ENCODE measurements at regions not wholly inside any gene's neighbourhood (a gene's known extent, or its start where the extent isn't known, plus 50 kb on each side); places are given as distances from the start of the nearest gene placed in this dataset.

DNA sequence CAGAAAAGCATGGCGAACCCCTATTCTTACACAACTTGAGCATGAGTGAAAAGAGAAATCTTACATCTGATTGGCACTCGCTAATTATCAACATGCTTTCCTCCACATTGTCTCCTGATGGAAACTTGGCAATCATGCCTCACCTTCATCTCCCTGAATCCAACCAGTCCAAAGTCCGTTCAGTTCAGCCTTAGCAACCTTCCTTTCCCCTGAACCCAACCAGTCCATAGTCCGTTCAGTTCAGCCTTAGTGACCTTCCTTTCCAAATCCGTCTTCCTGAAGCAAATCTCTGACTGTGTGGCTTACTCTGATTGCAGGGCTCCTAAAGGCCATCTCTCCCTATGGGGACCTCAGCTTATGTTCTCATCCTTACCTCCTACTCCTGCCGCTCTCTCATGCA is 538.3 kb upstream of the CLINT1 start:
- no peaks in the 10 kb centered on the region for H3K4me1 ChIP-seq (ENCODE audit: control insufficient read depth, insufficient read depth, low read length)
- no peak overlapping the region for H3K4me3 ChIP-seq (ENCODE audit: low read length)
- H3K9me3 ChIP-seq (ENCODE audit: control insufficient read depth, low read length) = no peaks in the 10 kb centered on the region
- H3K27me3 ChIP-seq (ENCODE audit: control insufficient read depth, insufficient read depth, low read length) = no peaks in the 10 kb centered on the region
- no peaks in the 10 kb centered on the region for H3K36me3 ChIP-seq (ENCODE audit: control insufficient read depth, insufficient read depth, low read length)
- no peak overlapping the region for H3K9ac ChIP-seq (ENCODE audit: low read length)

DNA sequence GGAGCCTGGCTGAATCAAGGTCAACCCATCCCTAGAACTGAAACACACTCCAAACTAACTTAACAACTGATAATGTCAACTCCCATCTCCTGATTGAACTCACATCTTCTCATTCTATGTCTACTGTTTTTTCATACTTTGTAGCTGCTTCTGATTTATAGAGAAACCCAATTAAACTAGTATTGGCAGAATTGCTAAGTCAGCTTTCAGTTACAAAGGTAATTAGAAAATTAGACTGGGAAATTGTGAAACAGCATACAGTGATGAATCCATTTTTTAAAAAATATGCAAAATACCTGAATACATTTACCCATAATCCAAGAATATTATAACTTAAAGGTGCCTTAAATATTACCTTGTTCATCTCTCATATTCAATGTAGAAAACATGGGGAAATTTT is 535.2 kb upstream of the CLINT1 start:
- H3K9ac ChIP-seq (ENCODE audit: low read length) = no peak overlapping the region
- no peaks in the 10 kb centered on the region for H3K4me1 ChIP-seq (ENCODE audit: control insufficient read depth, insufficient read depth, low read length)
- H3K27me3 ChIP-seq (ENCODE audit: control insufficient read depth, insufficient read depth, low read length) = no peaks in the 10 kb centered on the region
- H3K4me3 ChIP-seq (ENCODE audit: low read length) = no peak overlapping the region
- H3K9me3 ChIP-seq (ENCODE audit: control insufficient read depth, low read length) = no peaks in the 10 kb centered on the region
- no peaks in the 10 kb centered on the region for H3K36me3 ChIP-seq (ENCODE audit: control insufficient read depth, insufficient read depth, low read length)

DNA sequence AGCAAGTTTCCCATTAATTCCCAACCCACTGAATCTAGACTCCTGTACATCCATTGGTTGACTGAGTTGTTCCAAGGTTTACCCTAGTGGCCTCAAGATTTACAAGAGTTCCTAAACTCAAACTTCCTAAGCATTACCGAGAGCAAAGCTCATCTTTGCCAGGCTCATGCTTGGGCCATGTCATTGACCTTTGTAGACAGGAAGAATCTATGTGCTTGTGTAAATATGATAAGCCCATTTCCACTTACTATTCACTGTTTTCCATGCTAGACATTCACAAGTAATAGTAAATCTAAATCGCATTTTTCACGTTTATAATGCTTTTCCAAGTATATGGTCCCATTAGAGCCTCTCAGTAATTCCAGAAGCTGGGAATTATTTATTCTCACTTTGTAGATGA is 534.5 kb upstream of the CLINT1 start:
- Histone ChIP-seq H3K36me3 (ENCODE audit: control insufficient read depth, insufficient read depth, low read length) (no peaks in the 10 kb centered on the region), H3K4me1 (ENCODE audit: control insufficient read depth, insufficient read depth, low read length) (no peaks in the 10 kb centered on the region), H3K4me3 (ENCODE audit: low read length) (no peak overlapping the region), H3K9me3 (ENCODE audit: control insufficient read depth, low read length) (no peaks in the 10 kb centered on the region), H3K9ac (ENCODE audit: low read length) (no peak overlapping the region), H3K27me3 (ENCODE audit: control insufficient read depth, insufficient read depth, low read length) (no peaks in the 10 kb centered on the region)

DNA sequence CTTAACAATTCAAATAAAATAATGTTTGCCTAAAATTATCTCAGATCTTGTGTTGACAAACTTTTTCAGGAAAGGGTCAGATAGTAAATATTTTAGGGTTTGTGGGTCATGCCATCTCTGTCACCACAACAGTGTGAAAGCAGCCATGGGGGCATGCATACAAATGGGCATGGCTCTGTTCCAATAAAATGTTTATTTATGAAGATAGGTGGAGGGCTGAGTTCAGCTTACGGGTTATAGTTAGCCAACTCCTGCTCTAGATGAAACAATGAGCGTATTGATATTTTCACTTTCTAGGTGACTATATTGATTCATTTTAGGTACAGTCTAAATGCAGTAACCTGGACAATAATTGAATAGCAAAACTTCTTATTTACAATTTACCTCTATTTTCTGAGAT is 533.8 kb upstream of the CLINT1 start:
- Histone ChIP-seq H3K27me3 (ENCODE audit: control insufficient read depth, insufficient read depth, low read length) (no peaks in the 10 kb centered on the region), H3K36me3 (ENCODE audit: control insufficient read depth, insufficient read depth, low read length) (no peaks in the 10 kb centered on the region), H3K4me1 (ENCODE audit: control insufficient read depth, insufficient read depth, low read length) (no peaks in the 10 kb centered on the region), H3K9ac (ENCODE audit: low read length) (no peak overlapping the region), H3K9me3 (ENCODE audit: control insufficient read depth, low read length) (no peaks in the 10 kb centered on the region), H3K4me3 (ENCODE audit: low read length) (no peak overlapping the region)

DNA sequence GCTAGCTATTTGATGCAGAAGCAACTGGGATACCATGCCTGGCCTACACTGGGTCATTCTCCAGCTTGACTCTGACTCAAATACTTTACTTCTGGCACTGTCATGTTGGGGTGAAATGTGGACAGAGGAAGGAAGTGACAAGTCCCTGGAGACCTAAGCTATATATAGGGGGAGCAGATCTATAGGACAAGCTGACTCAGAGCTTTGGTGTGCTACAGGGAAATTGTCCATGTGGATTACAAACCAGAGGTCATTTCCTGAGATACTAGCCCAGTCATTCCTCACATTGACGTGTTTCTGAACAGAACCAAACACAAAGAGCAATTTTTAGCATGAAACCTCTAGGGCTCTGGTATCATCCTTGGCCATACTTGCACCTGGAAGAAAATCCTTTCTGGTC is 531.6 kb upstream of the CLINT1 start:
- no peaks in the 10 kb centered on the region for H3K9me3 ChIP-seq (ENCODE audit: control insufficient read depth, low read length)
- no peak overlapping the region for H3K9ac ChIP-seq (ENCODE audit: low read length)
- no peaks in the 10 kb centered on the region for H3K4me1 ChIP-seq (ENCODE audit: control insufficient read depth, insufficient read depth, low read length)
- H3K36me3 ChIP-seq (ENCODE audit: control insufficient read depth, insufficient read depth, low read length) = no peaks in the 10 kb centered on the region
- H3K27me3 ChIP-seq (ENCODE audit: control insufficient read depth, insufficient read depth, low read length) = no peaks in the 10 kb centered on the region
- no peak overlapping the region for H3K4me3 ChIP-seq (ENCODE audit: low read length)

DNA sequence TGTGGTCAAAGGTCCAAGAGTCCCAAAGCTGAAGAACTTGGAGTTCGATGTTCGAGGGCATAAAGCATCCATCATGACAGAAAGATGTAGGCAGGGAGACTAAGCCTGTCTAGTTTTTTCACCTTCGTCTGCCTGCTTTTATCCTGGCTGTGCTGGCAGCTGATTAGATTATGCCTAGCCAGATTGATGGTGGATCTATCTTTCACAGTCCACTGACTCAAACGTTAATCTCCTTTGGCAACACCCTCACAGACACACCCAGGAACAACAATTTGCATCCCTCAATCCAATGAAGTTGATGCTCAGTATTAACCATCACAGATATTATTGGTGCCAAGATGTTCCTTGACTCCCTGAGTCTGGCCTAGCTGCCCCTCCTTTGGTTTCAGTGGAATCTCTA is 530.8 kb upstream of the CLINT1 start:
- no peak overlapping the region for H3K9ac ChIP-seq (ENCODE audit: low read length)
- H3K4me1 ChIP-seq (ENCODE audit: control insufficient read depth, insufficient read depth, low read length) = no peaks in the 10 kb centered on the region
- H3K9me3 ChIP-seq (ENCODE audit: control insufficient read depth, low read length) = no peaks in the 10 kb centered on the region
- H3K36me3 ChIP-seq (ENCODE audit: control insufficient read depth, insufficient read depth, low read length) = no peaks in the 10 kb centered on the region
- H3K27me3 ChIP-seq (ENCODE audit: control insufficient read depth, insufficient read depth, low read length) = no peaks in the 10 kb centered on the region
- H3K4me3 ChIP-seq (ENCODE audit: low read length) = no peak overlapping the region

DNA sequence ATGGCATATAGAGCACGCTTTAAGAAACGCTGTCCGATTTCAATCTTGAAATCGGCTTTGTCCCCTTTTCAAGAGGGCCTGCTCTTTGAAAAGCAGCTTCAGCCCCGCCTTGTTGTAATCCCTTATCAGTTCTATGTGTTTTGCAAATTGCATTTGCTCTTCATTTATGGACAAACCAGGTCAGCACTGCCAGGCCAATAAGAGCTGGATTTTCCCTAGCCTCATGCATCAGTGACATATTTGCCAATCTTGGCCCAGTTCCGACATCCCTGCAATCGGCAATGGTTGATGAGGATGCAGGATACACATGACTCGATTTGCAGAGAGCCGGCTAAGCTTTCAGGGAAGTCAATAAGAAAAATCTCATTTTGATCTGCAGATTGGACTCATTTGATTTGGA is 529.1 kb upstream of the CLINT1 start:
- Histone ChIP-seq H3K9ac (ENCODE audit: low read length) (no peak overlapping the region), H3K27me3 (ENCODE audit: control insufficient read depth, insufficient read depth, low read length) (no peaks in the 10 kb centered on the region), H3K36me3 (ENCODE audit: control insufficient read depth, insufficient read depth, low read length) (no peaks in the 10 kb centered on the region), H3K9me3 (ENCODE audit: control insufficient read depth, low read length) (no peaks in the 10 kb centered on the region), H3K4me3 (ENCODE audit: low read length) (no peak overlapping the region), H3K4me1 (ENCODE audit: control insufficient read depth, insufficient read depth, low read length) (no peaks in the 10 kb centered on the region)

DNA sequence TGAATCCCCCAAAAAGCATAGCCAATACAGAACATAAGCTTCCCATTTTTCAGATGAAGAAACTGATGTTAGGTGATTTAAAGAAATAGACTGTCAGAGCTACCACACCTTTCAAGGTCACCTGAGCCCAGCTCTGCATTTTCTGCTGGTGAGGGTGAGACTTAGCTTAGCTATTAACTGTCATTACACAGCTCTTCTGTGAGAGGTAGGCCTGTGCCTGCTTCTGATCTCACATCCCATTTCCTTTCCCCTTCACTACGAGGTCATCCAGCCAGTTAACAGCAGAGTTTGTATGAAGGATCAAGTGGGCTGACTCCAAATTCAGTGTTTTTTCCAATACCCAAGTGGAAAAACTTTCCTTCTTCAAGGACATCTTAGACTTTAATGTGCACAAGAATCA is 528.6 kb upstream of the CLINT1 start:
- H3K9me3 ChIP-seq (ENCODE audit: control insufficient read depth, low read length) = no peaks in the 10 kb centered on the region
- no peaks in the 10 kb centered on the region for H3K27me3 ChIP-seq (ENCODE audit: control insufficient read depth, insufficient read depth, low read length)
- H3K4me1 ChIP-seq (ENCODE audit: control insufficient read depth, insufficient read depth, low read length) = peaks cover 3% of the 10 kb centered on the region
- no peak overlapping the region for H3K9ac ChIP-seq (ENCODE audit: low read length)
- no peaks in the 10 kb centered on the region for H3K36me3 ChIP-seq (ENCODE audit: control insufficient read depth, insufficient read depth, low read length)
- no peak overlapping the region for H3K4me3 ChIP-seq (ENCODE audit: low read length)

DNA sequence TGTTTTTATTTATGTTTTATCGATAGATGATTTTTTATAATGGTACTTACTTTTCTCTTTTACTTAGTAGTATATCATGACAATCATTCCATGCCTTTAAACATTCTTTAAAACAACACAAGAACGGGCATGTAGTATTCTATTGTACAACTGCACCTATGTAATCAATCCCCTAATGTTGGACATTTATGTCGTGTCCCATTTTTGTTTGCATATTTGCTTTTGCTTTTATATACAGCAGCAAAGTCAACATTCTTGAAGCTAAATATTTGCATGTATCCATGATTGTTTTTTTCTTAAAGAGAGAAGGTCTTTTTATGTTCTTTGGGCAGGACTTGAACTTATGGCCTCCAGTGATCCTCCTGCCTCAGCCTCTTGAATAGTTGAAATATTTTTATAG is 527.0 kb upstream of the CLINT1 start:
- no peaks in the 10 kb centered on the region for H3K27me3 ChIP-seq (ENCODE audit: control insufficient read depth, insufficient read depth, low read length)
- no peaks in the 10 kb centered on the region for H3K36me3 ChIP-seq (ENCODE audit: control insufficient read depth, insufficient read depth, low read length)
- H3K9me3 ChIP-seq (ENCODE audit: control insufficient read depth, low read length) = no peaks in the 10 kb centered on the region
- H3K9ac ChIP-seq (ENCODE audit: low read length) = no peak overlapping the region
- no peak overlapping the region for H3K4me3 ChIP-seq (ENCODE audit: low read length)
- peaks cover 3% of the 10 kb centered on the region for H3K4me1 ChIP-seq (ENCODE audit: control insufficient read depth, insufficient read depth, low read length)

DNA sequence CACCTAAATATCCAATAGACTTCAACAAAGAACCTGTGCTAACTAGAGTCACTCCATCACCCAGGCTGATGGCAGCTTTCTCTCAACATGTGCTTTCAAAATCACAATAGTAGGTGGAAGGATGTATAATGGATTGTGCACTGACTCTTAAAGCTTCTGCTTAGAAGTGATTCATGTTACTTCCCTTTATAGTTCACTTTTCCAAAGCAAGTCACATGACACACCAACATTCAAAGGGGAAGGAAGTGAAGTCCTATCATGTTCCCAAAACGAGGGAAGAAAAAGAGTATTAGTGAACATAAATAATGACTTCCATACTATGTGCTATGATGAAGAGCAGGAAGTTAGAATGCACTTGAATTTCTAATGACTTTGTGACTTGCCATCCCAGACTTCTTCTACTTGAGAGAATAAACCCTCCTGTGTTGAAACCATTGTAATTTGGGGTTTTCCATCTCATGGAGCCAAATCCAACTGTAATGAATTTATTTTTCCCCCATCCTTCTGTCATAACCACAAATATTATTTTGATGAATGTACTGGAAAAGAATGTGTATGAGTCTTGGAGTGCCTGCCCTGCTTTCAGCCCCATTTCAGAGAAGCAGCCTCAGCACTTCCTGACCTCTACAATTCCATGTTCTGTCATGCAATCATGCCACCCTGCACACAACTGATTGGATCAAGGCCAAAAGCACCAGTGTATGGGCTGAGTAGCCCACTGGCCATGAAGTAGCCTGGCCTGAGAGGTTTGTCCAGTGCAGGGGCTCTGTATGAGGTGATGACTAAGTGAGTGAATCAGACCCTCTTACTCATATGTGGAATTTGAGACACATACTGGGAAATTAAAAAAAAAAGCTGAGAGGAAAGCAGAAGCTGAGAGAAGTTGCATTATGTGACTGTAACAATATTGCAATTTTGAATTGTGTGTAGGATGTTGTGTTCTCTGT is 525.9 kb upstream of the CLINT1 start:
- Histone ChIP-seq H3K9me3 (ENCODE audit: control insufficient read depth, low read length) (no peaks in the 10 kb centered on the region), H3K4me1 (ENCODE audit: control insufficient read depth, insufficient read depth, low read length) (peaks cover 3% of the 10 kb centered on the region), H3K27me3 (ENCODE audit: control insufficient read depth, insufficient read depth, low read length) (no peaks in the 10 kb centered on the region), H3K9ac (ENCODE audit: low read length) (no peak overlapping the region), H3K4me3 (ENCODE audit: low read length) (no peak overlapping the region), H3K36me3 (ENCODE audit: control insufficient read depth, insufficient read depth, low read length) (no peaks in the 10 kb centered on the region)

DNA sequence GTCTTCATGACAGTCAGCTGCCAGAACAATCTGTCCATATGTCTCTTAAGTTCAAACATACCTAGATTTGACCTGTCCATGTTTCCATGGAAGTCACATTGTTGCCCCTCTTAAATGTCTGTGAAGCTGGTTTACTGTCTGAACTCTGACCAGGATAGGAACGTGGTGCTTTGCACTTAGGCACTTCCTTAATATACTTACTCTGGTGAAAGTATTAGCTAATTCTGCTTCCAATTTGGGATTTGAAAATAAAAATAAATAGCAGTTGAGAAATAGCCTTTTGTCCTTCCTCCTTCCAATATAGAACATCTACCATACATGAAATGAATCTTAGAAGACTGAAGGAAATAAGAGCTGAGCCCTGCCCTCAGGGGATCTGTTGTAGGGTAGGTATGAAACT is 524.5 kb upstream of the CLINT1 start:
- no peaks in the 10 kb centered on the region for H3K27me3 ChIP-seq (ENCODE audit: control insufficient read depth, insufficient read depth, low read length)
- peaks cover 3% of the 10 kb centered on the region for H3K4me1 ChIP-seq (ENCODE audit: control insufficient read depth, insufficient read depth, low read length)
- no peaks in the 10 kb centered on the region for H3K36me3 ChIP-seq (ENCODE audit: control insufficient read depth, insufficient read depth, low read length)
- no peak overlapping the region for H3K9ac ChIP-seq (ENCODE audit: low read length)
- no peaks in the 10 kb centered on the region for H3K9me3 ChIP-seq (ENCODE audit: control insufficient read depth, low read length)
- no peak overlapping the region for H3K4me3 ChIP-seq (ENCODE audit: low read length)

DNA sequence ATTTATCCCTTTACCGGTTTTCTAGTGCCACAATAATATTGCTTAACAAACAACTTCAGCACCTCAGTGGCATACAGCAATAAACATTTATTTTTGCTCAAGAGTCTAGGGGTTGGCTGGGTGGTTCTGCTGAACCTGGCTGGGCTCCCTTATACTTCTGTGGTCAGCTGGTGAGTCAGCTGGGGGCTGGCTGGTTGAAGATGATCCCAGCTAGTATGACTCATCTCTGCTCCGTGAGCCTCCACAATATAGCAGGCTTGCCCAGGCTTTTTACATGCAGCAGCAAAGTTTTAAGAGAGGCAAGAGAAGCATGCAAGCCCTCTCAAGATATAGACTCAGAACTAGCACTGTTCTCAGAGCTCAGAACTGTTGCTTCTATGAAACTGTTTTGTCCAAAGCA is 523.5 kb upstream of the CLINT1 start:
- Histone ChIP-seq H3K9me3 (ENCODE audit: control insufficient read depth, low read length) (no peaks in the 10 kb centered on the region), H3K9ac (ENCODE audit: low read length) (peak overlapping the region; percentile 15), H3K27me3 (ENCODE audit: control insufficient read depth, insufficient read depth, low read length) (no peaks in the 10 kb centered on the region), H3K4me1 (ENCODE audit: control insufficient read depth, insufficient read depth, low read length) (peaks cover 3% of the 10 kb centered on the region), H3K36me3 (ENCODE audit: control insufficient read depth, insufficient read depth, low read length) (no peaks in the 10 kb centered on the region), H3K4me3 (ENCODE audit: low read length) (no peak overlapping the region)
